ENCODE measurements at regions not wholly inside any gene's neighbourhood (a gene's known extent, or its start where the extent isn't known, plus 50 kb on each side); places are given as distances from the start of the nearest gene placed in this dataset.

- no peak for TF ChIP-seq CTCF (IDR thresholded peaks at IDR 0.05; ENCODE audit: insufficient read depth, low read depth, low read length)
- TF ChIP-seq EZH2 (IDR thresholded peaks at IDR 0.05; ENCODE audit: insufficient read depth, low read length) = no peak
Measured at GRCh38 chr18:41323044-41323443, 632.0 kb upstream of the PIK3C3 start.
